ENCODE measurements at regions not wholly inside any gene's neighbourhood (a gene's known extent, or its start where the extent isn't known, plus 50 kb on each side); places are given as distances from the start of the nearest gene placed in this dataset.

- TF ChIP-seq ESRRA (CRISPR knock-in tag; IDR thresholded peaks at IDR 0.05; ENCODE audit: borderline replicate concordance): no peak
- TF ChIP-seq CTCF (IDR thresholded peaks at IDR 0.05): no peak
- TF ChIP-seq JUN (CRISPR knock-in tag; IDR thresholded peaks at IDR 0.05): no peak
- no peak for TF ChIP-seq IRF2 (CRISPR knock-in tag; IDR thresholded peaks at IDR 0.05; ENCODE audit: borderline replicate concordance, low read depth)
- no peak for TF ChIP-seq E2F1 (CRISPR knock-in tag; IDR thresholded peaks at IDR 0.05)
- no peak for TF ChIP-seq ZNF138 (CRISPR knock-in tag; conservative IDR thresholded peaks at IDR 0.05)
- TF ChIP-seq MYBL2 (CRISPR knock-in tag; IDR thresholded peaks at IDR 0.05): no peak
- no peak for TF ChIP-seq ELF4 (CRISPR knock-in tag; IDR thresholded peaks at IDR 0.05; ENCODE audit: low read depth)
- TF ChIP-seq ZNF423 (CRISPR knock-in tag; IDR thresholded peaks at IDR 0.05): no peak
- no peak for TF ChIP-seq ZNF232 (CRISPR knock-in tag; IDR thresholded peaks at IDR 0.05)
- TF ChIP-seq NFYB (CRISPR knock-in tag; conservative IDR thresholded peaks at IDR 0.05; ENCODE audit: low read depth): no peak
- TF ChIP-seq E2F5 (CRISPR knock-in tag; IDR thresholded peaks at IDR 0.05): no peak
Observed at GRCh38 chr2:56014046-56014730, 90.6 kb upstream of the EFEMP1 start.
